GM12878 (cell line): ENCODE measurements at regions not wholly inside any gene's neighbourhood (a gene's known extent, or its start where the extent isn't known, plus 50 kb on each side); places are given as distances from the start of the nearest gene placed in this dataset.

Experiments used
- ATAC-seq: fragments of 200-7000 bp; cut with Tn5 transposase; 3 replicates; pipeline ENCODE4 v1.9.1; 2020; ENCODE audit warnings: mild to moderate bottlenecking, moderate library complexity
- BruUV-seq: library from RNA; stranded (reverse); fragments of 400-500 nt; replicated peaks from 2 replicates; lab custom pipeline; 2021; lab: Mats Ljungman, UMichigan
- CTCF ChIA-PET: fragments of 300-600 bp; sonication (Branson Sonifier 250); formaldehyde crosslinking; extraction: SDS; loops from one replicate; lab custom pipeline; 2021; ENCODE audit warnings: inconsistent platforms; lab: Yijun Ruan, JAX
- POLR2A ChIA-PET: fragments of 350-600 bp; formaldehyde crosslinking; extraction: SDS; loops from one replicate; lab custom pipeline; 2021; ENCODE audit warnings: inconsistent platforms; lab: Charles Lee
- RAD21 ChIA-PET: fragments of 300-600 bp; sonication (Branson Sonifier 250); formaldehyde crosslinking; loops from one replicate; lab custom pipeline; 2023; ENCODE audit warnings: antibody characterized with exemption; ENCODE audit not compliant: unreplicated experiment; lab: Charles Lee
- SMC1A ChIA-PET: fragments of 300-600 bp; sonication (Branson Sonifier 250); formaldehyde crosslinking; loops from one replicate; lab custom pipeline; 2023; ENCODE audit not compliant: unreplicated experiment, uncharacterized antibody; lab: Charles Lee
- DNase-seq: peaks from one replicate; pipeline ENCODE4 v3.0.0-alpha.2; 2011; ENCODE audit warnings: low read depth, low spot score
- FAIRE-seq: peaks from 3 replicates; lab custom pipeline; 2011; peaks lifted over from hg19 to GRCh38; lab: Jason Lieb, UNC
- H2AFZ ChIP-seq: 2 replicates; pipeline ENCODE4 v1.6.0; 2011; ENCODE audit warnings: low read depth, low read length, control low read depth; ENCODE audit not compliant: control insufficient read depth
- H3K27ac ChIP-seq: 2 replicates; pipeline ENCODE4 v1.5.1; 2011; ENCODE audit warnings: control low read depth; ENCODE audit not compliant: control insufficient read depth, insufficient read depth
- H3K27me3 ChIP-seq, 2 experiments: replicated peaks in 1 of 2; 2 replicates each; pipeline versions ENCODE4 v1.6.0 to v1.6.1; 2011; ENCODE audit warnings: low read length in 1 of 2; ENCODE audit not compliant: control insufficient read depth in 2 of 2, insufficient read depth in 2 of 2
- H3K36me3 ChIP-seq, 2 experiments: 2 replicates each; pipeline ENCODE4 v1.5.1; 2011; ENCODE audit warnings: low read length in 1 of 2; ENCODE audit not compliant: control insufficient read depth in 2 of 2, insufficient read depth in 2 of 2
- H3K4me1 ChIP-seq: 2 replicates; pipeline ENCODE4 v1.6.1; 2011; ENCODE audit warnings: mild to moderate bottlenecking, low read length, moderate library complexity, mixed read lengths; ENCODE audit not compliant: control insufficient read depth, insufficient read depth
- H3K4me2 ChIP-seq: 2 replicates; pipeline ENCODE4 v1.6.0; 2011; ENCODE audit warnings: control low read depth; ENCODE audit not compliant: control insufficient read depth, insufficient read depth
- H3K4me3 ChIP-seq: fragments of 200-600 bp; sonication (generic); 2 replicates; pipeline ENCODE4 v1.5.1; 2016
- H3K79me2 ChIP-seq: 2 replicates; pipeline ENCODE4 v1.6.0; 2011; ENCODE audit warnings: low read length; ENCODE audit not compliant: control insufficient read depth, insufficient read depth
- H3K9ac ChIP-seq: 2 replicates; pipeline ENCODE4 v1.8.0; 2011; ENCODE audit warnings: low read length, control low read depth, mixed read lengths; ENCODE audit not compliant: control insufficient read depth, insufficient read depth
- H3K9me3 ChIP-seq: replicated peaks from 3 replicates; pipeline ENCODE4 v1.5.1; 2011; ENCODE audit warnings: mild to moderate bottlenecking, low read length; ENCODE audit not compliant: control insufficient read depth, insufficient read depth
- H4K20me1 ChIP-seq: 2 replicates; pipeline ENCODE4 v1.6.0; 2011; ENCODE audit not compliant: control insufficient read depth, insufficient read depth
- CEBPZ ChIP-seq: fragments of 150-350 bp; IDR thresholded peaks from 2 replicates; pipeline ENCODE4 v1.6.1; 2016; ENCODE audit warnings: low read depth, low read length
- CREM ChIP-seq: IDR thresholded peaks from 2 replicates; pipeline ENCODE4 v1.6.1; 2014; ENCODE audit warnings: antibody characterized with exemption, low read depth
- JUNB ChIP-seq: IDR thresholded peaks from 2 replicates; pipeline ENCODE4 v1.6.1; 2016; ENCODE audit warnings: antibody characterized with exemption, mild to moderate bottlenecking
- NR2C1 ChIP-seq: fragments of 450-650 bp; IDR thresholded peaks from 2 replicates; pipeline ENCODE4 v1.6.1; 2017; ENCODE audit warnings: antibody characterized with exemption, mild to moderate bottlenecking, moderate library complexity
- PAX5 ChIP-seq: IDR thresholded peaks from 2 replicates; pipeline ENCODE4 v1.6.1; 2011; ENCODE audit warnings: low read depth, low read length, borderline replicate concordance
- POLR2AphosphoS5 ChIP-seq: IDR thresholded peaks from 2 replicates; pipeline ENCODE4 v1.6.1; 2011; ENCODE audit warnings: mild to moderate bottlenecking, low read length, inconsistent platforms
- TARDBP ChIP-seq: IDR thresholded peaks from 2 replicates; pipeline ENCODE4 v1.6.1; 2016; ENCODE audit warnings: borderline replicate concordance
- YY1 ChIP-seq: IDR thresholded peaks from 2 replicates; pipeline ENCODE4 v1.6.1; 2011; ENCODE audit warnings: low read depth, mild to moderate bottlenecking, low read length
- WGBS: methylation state at CpG from one replicate; pipeline ENCODE4 v1.1.6; 2016; ENCODE audit warnings: low lambda C conversion rate; ENCODE audit not compliant: insufficient replicate concordance, insufficient coverage; ENCODE audit errors: missing lambda C conversion rate; 5-methylcytosine and 5-hydroxymethylcytosine counted together
- in situ Hi-C: fragments of 300-500 bp; cut with MboI; formaldehyde crosslinking; loops from 9 replicates; pipeline ENCODE4 v1.14.3; 2018; ENCODE audit warnings: mixed read lengths
- intact Hi-C: fragments of 100-400 bp; cut with micrococcal nuclease; formaldehyde crosslinking; loops from one replicate; pipeline ENCODE4 v1.14.2; 2022; ENCODE audit not compliant: unreplicated experiment

GRCh38 chr12:58812214-58812613, 108.1 kb downstream of the LRIG3 start (continued):
- TF ChIP-seq CEBPZ (no peak), YY1 (no peak)

DNA sequence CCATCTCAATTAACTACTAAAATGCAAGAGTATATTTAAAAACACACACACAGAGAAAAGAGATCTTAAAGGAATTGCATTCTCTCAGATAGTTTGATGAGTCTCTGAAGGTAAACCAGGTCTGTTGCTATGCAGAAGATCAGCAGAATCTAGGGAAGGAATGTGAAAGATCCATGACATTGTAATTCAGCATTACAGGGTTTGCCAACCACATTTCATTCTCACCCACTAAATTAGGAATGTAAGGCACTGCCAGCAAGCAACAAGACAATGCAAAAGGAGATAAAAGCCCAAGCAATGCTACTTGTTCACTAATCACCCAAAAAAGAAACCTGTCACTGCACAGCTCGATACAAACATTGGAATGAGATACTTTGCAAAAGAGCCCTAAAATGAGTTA, 106.3 kb downstream of the LRIG3 start:
- no peak overlapping the region for H3K9ac ChIP-seq
- CTCF ChIA-PET: no interaction called here
- ATAC-seq (no peak), DNase-seq (no peak), FAIRE-seq (no peak)
- POLR2A ChIA-PET: no interaction called here
- H3K79me2 ChIP-seq: no peaks in the 10 kb centered on the region
- H4K20me1 ChIP-seq: no peaks in the 10 kb centered on the region
- in situ Hi-C loops (no loop called here), intact Hi-C loops (no loop called here)
- no peak overlapping the region for H3K27ac ChIP-seq
- H3K4me1 ChIP-seq: no peaks in the 10 kb centered on the region
- TF ChIP-seq CREM: no peak
- no peak for TF ChIP-seq PAX5
- TF ChIP-seq TARDBP: no peak
- no peak for TF ChIP-seq NR2C1
- TF ChIP-seq POLR2AphosphoS5: no peak
- TF ChIP-seq JUNB: no peak
- no peaks in the 10 kb centered on the region for H3K27me3 ChIP-seq
- H3K4me2 ChIP-seq: no peak overlapping the region
- SMC1A ChIA-PET: no interaction called here
- no peak overlapping the region for H3K4me3 ChIP-seq
- no peak overlapping the region for H2AFZ ChIP-seq
- 0% methylated on average over 1 of the region's 1 CpG for WGBS
- BruUV-seq: no TSS peak
- RAD21 ChIA-PET: no interaction called here
- H3K36me3 ChIP-seq: no peaks in the 10 kb centered on the region
- no peaks in the 10 kb centered on the region for H3K9me3 ChIP-seq
